Endodermal cell (in vitro differentiated cells): ENCODE measurements at regions not wholly inside any gene's neighbourhood (a gene's known extent, or its start where the extent isn't known, plus 50 kb on each side); places are given as distances from the start of the nearest gene placed in this dataset.
"Not testable (repeated sequence)": the region's sequence is repeated elsewhere in the genome, so short reads cannot be mapped to it uniquely, and the experiment has no call there.

Experiments
- DNase-seq: peaks from one replicate; pipeline ENCODE4 v3.0.0-alpha.2; 2017
- H3K27ac ChIP-seq: 2 replicates; pipeline ENCODE4 v1.5.1; 2013; ENCODE audit warnings: mild to moderate bottlenecking, low read depth, low read length, moderate library complexity
- H3K27me3 ChIP-seq: 2 replicates; pipeline ENCODE4 v1.6.1; 2013; ENCODE audit warnings: mild to moderate bottlenecking, low read length, moderate library complexity; ENCODE audit not compliant: insufficient read depth, control insufficient read depth, poor library complexity, severe bottlenecking
- H3K36me3 ChIP-seq: 2 replicates; pipeline ENCODE4 v1.7.0; 2013; ENCODE audit warnings: mild to moderate bottlenecking, low read length, moderate library complexity; ENCODE audit not compliant: control insufficient read depth, insufficient read depth
- H3K4me1 ChIP-seq: one replicate; pipeline ENCODE4 v1.7.0; 2013; ENCODE audit warnings: low read length; ENCODE audit not compliant: control insufficient read depth, insufficient read depth
- H3K4me3 ChIP-seq: 2 replicates; pipeline ENCODE4 v1.5.1; 2013; ENCODE audit warnings: mild to moderate bottlenecking, low read length, moderate library complexity
- H3K9ac ChIP-seq: 2 replicates; pipeline ENCODE4 v1.6.1; 2013; ENCODE audit warnings: mild to moderate bottlenecking, low read length, moderate library complexity; ENCODE audit not compliant: poor library complexity, severe bottlenecking; ENCODE audit errors: extremely low read depth
- H3K9me3 ChIP-seq: 2 replicates; pipeline ENCODE4 v1.6.1; 2013; ENCODE audit warnings: mild to moderate bottlenecking, low read length, moderate library complexity; ENCODE audit not compliant: control insufficient read depth
- H3K27ac Mint-ChIP-seq: 2 replicates; pipeline ENCODE4 v1.8.0; 2020; ENCODE audit warnings: mixed read lengths
- H3K27me3 Mint-ChIP-seq: 2 replicates; pipeline ENCODE4 v1.8.0; 2021; ENCODE audit warnings: mild to moderate bottlenecking, mixed read lengths; ENCODE audit not compliant: insufficient read depth
- H3K36me3 Mint-ChIP-seq: 2 replicates; pipeline ENCODE4 v1.8.0; 2020; ENCODE audit warnings: low read depth, mixed read lengths
- H3K4me1 Mint-ChIP-seq: 2 replicates; pipeline ENCODE4 v1.8.0; 2020; ENCODE audit warnings: mixed read lengths
- H3K4me3 Mint-ChIP-seq: 2 replicates; pipeline ENCODE4 v1.8.0; 2020; ENCODE audit warnings: mild to moderate bottlenecking, moderate library complexity, mixed read lengths
- H3K9me3 Mint-ChIP-seq: 2 replicates; pipeline ENCODE4 v1.8.0; 2020; ENCODE audit warnings: mild to moderate bottlenecking, mixed read lengths
- WGBS, 2 experiments: methylation state at CpG; one replicate each; pipeline versions ENCODE4 v1.1.5 to v1.1.7; 2013; ENCODE audit warnings: missing lambda C conversion rate in 2 of 2, mixed read lengths in 1 of 2; ENCODE audit not compliant: insufficient coverage in 1 of 2, insufficient read length in 1 of 2; 5-methylcytosine and 5-hydroxymethylcytosine counted together
- TF ChIP-seq, protein P1 (sequence below): fragments of 200-600 bp; sonication (generic); conservative IDR thresholded peaks from 2 replicates; pipeline ENCODE4 v1.5.0; 2021; ENCODE audit warnings: antibody characterized with exemption, mild to moderate bottlenecking

DNA sequence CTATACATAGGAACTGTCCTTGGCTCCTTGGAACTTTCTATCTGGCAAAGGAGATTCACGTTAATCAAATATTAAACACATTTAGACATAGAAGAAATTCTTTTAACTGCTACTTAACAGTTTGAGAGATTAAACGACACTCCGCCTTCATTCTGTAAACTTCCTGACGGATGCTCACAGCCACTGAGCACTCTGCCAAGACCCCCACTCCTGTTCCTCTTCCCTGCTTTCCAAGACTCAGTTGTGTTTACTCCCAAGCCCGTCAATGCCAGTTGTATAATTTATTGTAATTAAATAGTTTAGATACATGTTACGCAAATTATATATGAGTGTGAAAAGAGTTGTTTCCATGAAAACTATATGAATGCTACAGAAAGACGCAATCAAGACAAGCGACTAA lies 321.4 kb upstream of the EPHA4 start:
- Mint-ChIP-seq H3K36me3 (no peaks in the 10 kb centered on the region), H3K9me3 (peaks cover 17% of the 10 kb centered on the region), H3K4me1 (peaks cover 24% of the 10 kb centered on the region), H3K27ac (no peak overlapping the region), H3K27me3 (no peaks in the 10 kb centered on the region), H3K4me3 (no peak overlapping the region)
- no peak overlapping the region for H3K4me3 ChIP-seq
- H3K36me3 ChIP-seq: no peaks in the 10 kb centered on the region
- WGBS, 2 experiments: 95 to 97% methylated on average over 5 to 8 of the region's 8 CpGs
- peaks cover 10% of the 10 kb centered on the region for H3K4me1 ChIP-seq
- no peak overlapping the region for H3K9ac ChIP-seq
- H3K27ac ChIP-seq: no peak overlapping the region
- H3K9me3 ChIP-seq: peaks cover 6% of the 10 kb centered on the region
- TF ChIP-seq, protein P1, sequence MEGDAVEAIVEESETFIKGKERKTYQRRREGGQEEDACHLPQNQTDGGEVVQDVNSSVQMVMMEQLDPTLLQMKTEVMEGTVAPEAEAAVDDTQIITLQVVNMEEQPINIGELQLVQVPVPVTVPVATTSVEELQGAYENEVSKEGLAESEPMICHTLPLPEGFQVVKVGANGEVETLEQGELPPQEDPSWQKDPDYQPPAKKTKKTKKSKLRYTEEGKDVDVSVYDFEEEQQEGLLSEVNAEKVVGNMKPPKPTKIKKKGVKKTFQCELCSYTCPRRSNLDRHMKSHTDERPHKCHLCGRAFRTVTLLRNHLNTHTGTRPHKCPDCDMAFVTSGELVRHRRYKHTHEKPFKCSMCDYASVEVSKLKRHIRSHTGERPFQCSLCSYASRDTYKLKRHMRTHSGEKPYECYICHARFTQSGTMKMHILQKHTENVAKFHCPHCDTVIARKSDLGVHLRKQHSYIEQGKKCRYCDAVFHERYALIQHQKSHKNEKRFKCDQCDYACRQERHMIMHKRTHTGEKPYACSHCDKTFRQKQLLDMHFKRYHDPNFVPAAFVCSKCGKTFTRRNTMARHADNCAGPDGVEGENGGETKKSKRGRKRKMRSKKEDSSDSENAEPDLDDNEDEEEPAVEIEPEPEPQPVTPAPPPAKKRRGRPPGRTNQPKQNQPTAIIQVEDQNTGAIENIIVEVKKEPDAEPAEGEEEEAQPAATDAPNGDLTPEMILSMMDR: no peak
- no peaks in the 10 kb centered on the region for H3K27me3 ChIP-seq
- DNase-seq: no peak

DNA sequence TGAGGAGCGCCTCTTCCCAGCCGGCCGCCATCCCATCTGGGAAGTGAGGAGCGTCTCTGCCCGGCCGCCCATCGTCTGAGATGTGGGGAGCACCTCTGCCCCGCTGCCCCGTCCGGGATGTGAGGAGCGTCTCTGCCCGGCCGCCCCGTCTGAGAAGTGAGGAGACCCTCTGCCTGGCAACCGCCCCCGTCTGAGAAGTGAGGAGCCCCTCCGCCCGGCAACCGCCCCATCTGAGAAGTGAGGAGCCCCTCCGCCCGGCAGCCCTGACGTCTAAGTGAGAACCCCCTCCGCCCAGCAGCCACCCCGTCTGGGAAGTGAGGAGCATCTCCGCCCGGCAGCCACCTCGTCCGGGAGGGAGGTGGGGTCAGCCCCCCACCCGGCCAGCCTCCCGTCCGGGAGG lies 319.9 kb upstream of the EPHA4 start:
- H3K27ac ChIP-seq, H3K36me3 Mint-ChIP-seq, H3K27ac Mint-ChIP-seq, H3K9me3 ChIP-seq, H3K27me3 Mint-ChIP-seq, H3K36me3 ChIP-seq, H3K4me3 ChIP-seq, H3K4me3 Mint-ChIP-seq, DNase-seq, H3K27me3 ChIP-seq, H3K9ac ChIP-seq, H3K4me1 ChIP-seq: not testable (repeated sequence)
- WGBS, 2 experiments: 93 to 96% methylated on average over 5 to 18 of the region's 31 CpGs
- H3K4me1 Mint-ChIP-seq: peaks cover 21% of the 10 kb centered on the region
- peaks cover 17% of the 10 kb centered on the region for H3K9me3 Mint-ChIP-seq

DNA sequence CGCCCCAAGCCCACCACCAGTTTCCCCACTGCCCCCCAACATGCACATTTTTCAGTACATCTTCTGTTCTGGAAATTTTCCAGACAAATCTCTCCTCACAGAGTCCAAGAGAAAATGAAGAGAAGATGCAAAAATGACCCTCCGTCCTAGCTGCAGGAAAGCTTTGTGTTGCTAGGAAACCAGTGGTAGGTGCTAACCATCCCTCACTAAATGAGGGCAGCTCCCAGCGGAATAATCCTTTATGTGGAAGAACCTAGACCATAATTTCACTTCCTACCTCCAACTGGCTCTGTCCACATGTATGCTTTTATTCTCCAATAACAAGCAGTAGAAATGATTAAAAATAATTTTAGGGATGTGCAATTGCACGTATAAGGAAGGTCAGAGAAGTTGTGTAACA lies 311.9 kb upstream of the EPHA4 start:
- Histone ChIP-seq H3K27ac (no peak overlapping the region), H3K4me3 (no peak overlapping the region), H3K9ac (no peak overlapping the region), H3K36me3 (no peaks in the 10 kb centered on the region), H3K9me3 (no peaks in the 10 kb centered on the region), H3K27me3 (no peaks in the 10 kb centered on the region), H3K4me1 (no peaks in the 10 kb centered on the region)
- Mint-ChIP-seq H3K4me3 (no peak overlapping the region), H3K27me3 (peaks cover 5% of the 10 kb centered on the region), H3K27ac (no peak overlapping the region), H3K36me3 (no peaks in the 10 kb centered on the region), H3K4me1 (no peaks in the 10 kb centered on the region), H3K9me3 (no peaks in the 10 kb centered on the region)
- TF ChIP-seq, protein P1: no peak
- DNase-seq: no peak
- 78 to 100% methylated on average over 1 to 4 of the region's 4 CpGs for WGBS, 2 experiments

DNA sequence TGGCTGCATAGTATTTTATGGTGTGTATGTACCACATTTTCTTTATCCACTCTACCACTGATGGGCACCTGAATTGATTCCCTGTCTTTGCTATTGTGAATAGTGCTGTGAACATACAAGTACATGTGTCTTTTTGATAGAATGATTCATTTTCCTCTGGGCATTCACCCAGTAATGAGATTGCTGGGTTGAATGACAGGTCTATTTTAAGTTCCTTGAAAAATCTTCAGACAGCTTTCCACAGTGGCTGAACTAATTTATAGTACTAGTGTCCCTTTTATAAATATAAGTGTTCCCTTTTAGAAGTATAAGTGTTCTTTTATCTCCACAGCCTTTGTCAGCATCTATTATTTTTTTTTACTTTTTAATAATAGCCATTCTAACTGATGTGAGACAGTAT lies 303.9 kb upstream of the EPHA4 start:
- H3K27ac ChIP-seq: no peak overlapping the region
- Mint-ChIP-seq H3K4me1 (peaks cover 3% of the 10 kb centered on the region), H3K27ac (no peak overlapping the region), H3K27me3 (peaks cover 5% of the 10 kb centered on the region), H3K4me3 (no peak overlapping the region), H3K36me3 (no peaks in the 10 kb centered on the region), H3K9me3 (peaks cover 8% of the 10 kb centered on the region)
- H3K4me1 ChIP-seq: no peaks in the 10 kb centered on the region
- no peak overlapping the region for H3K4me3 ChIP-seq
- TF ChIP-seq, protein P1: no peak
- H3K36me3 ChIP-seq: no peaks in the 10 kb centered on the region
- no peaks in the 10 kb centered on the region for H3K27me3 ChIP-seq
- DNase-seq: no peak
- peaks cover 4% of the 10 kb centered on the region for H3K9me3 ChIP-seq
- no peak overlapping the region for H3K9ac ChIP-seq
